Stomach smooth muscle (tissue), 2 donors: ENCODE measurements at regions not wholly inside any gene's neighbourhood (a gene's known extent, or its start where the extent isn't known, plus 50 kb on each side); places are given as distances from the start of the nearest gene placed in this dataset.
"Not testable (repeated sequence)": the region's sequence is repeated elsewhere in the genome, so short reads cannot be mapped to it uniquely, and the experiment has no call there.

Source experiments
- H3K27ac ChIP-seq: one replicate; pipeline ENCODE4 v1.7.0; 2013; ENCODE audit warnings: mild to moderate bottlenecking, low read length, inconsistent platforms
- H3K27me3 ChIP-seq, 2 donors: one replicate each; pipeline ENCODE4 v1.7.0; 2013; ENCODE audit warnings: low read length in 2 of 2; ENCODE audit not compliant: insufficient read depth in 2 of 2, control insufficient read depth in 1 of 2
- H3K36me3 ChIP-seq, 2 donors: one replicate each; pipeline ENCODE4 v1.7.0; 2013; ENCODE audit warnings: low read length in 2 of 2; ENCODE audit not compliant: control insufficient read depth in 2 of 2, insufficient read depth in 2 of 2
- H3K4me1 ChIP-seq: one replicate; pipeline ENCODE4 v1.7.0; 2013; ENCODE audit warnings: low read length; ENCODE audit not compliant: control insufficient read depth, insufficient read depth
- H3K4me3 ChIP-seq, 2 donors: one replicate each; pipeline ENCODE4 v1.7.0; 2013; ENCODE audit warnings: low read length in 2 of 2
- H3K9ac ChIP-seq, 2 donors: one replicate each; pipeline ENCODE4 v1.7.0; 2013; ENCODE audit warnings: low read length in 2 of 2, mild to moderate bottlenecking in 1 of 2
- H3K9me3 ChIP-seq, 2 donors: one replicate each; pipeline ENCODE4 v1.7.0; 2013; ENCODE audit warnings: low read length in 2 of 2; ENCODE audit not compliant: control insufficient read depth in 2 of 2
- donor health status: healthy.
- donor health status: Pancreatic carcinoma.

DNA sequence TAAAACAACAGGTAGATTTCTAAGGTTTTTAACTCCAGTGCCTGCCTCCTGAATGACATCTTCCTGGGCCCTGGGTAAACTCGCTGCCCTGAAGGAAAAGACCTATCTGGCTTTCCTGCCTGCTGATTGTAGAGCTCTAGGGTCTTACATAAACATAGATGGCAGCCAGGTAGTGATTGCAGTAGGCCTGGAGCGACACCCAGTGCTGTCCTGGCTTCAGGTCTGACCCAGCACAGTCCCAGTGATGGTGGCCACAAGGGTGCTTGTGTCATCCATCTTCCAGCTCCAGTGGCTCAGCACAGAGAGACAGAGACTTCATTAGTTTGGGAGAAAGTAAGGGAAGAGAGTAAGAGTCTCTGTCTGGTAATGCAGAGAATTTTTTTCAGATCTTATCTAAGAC, 542.9 kb upstream of the IMPG1 start:
- no peaks in the 10 kb centered on the region for H3K4me1 ChIP-seq
- H3K27me3 ChIP-seq: no peaks in the 10 kb centered on the region
- no peaks in the 10 kb centered on the region for H3K36me3 ChIP-seq
- H3K9ac ChIP-seq: no peak overlapping the region
- H3K27ac ChIP-seq: no peak overlapping the region
- H3K4me3 ChIP-seq: no peak overlapping the region
- H3K9me3 ChIP-seq: no peaks in the 10 kb centered on the region

DNA sequence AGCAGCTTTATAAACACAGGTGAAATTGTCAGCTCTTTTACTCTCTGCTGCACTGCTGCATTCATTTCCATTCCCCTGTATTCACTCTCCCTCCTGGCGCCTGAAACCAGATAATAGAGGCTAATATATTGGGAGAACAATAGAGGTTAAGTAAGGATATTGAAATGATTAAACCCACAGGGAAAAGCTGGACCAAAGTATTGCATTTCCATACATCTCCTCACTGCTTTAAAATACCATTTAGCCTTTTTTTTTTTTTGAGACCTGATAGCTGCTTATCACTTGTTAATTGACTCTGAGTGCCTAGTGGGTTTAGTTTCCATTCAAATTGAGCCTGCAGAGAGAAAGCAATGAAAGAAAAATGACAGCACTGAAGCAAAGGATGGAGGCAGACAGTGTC, 540.5 kb upstream of the IMPG1 start:
- Histone ChIP-seq H3K36me3 (no peaks in the 10 kb centered on the region), H3K27me3 (no peaks in the 10 kb centered on the region), H3K9ac (no peak overlapping the region), H3K4me3 (no peak overlapping the region), H3K4me1 (no peaks in the 10 kb centered on the region), H3K9me3 (no peaks in the 10 kb centered on the region), H3K27ac (no peak overlapping the region)

DNA sequence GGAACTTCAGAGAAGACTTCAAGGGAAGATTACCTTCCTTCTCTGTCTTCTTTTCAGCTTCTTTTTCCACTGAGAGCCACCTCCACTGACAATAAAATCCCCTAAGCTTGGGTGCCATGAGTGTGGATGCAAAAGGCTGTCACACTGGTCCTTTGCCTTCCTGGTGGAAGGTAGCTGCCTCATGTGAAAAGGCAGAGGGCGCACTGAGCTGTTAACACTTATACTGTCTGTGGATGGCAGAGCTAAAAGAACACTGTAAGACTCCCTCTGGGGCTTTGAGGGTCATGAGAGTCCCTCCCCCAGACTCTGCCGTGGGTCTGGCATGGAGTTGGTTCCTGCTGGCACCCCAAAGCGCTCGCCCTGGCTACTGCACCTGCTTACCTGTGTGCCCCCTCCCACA, 536.7 kb upstream of the IMPG1 start:
- H3K4me1 ChIP-seq: no peaks in the 10 kb centered on the region
- H3K9ac ChIP-seq: no peak overlapping the region
- no peaks in the 10 kb centered on the region for H3K36me3 ChIP-seq
- H3K27ac ChIP-seq: no peak overlapping the region
- H3K4me3 ChIP-seq: no peak overlapping the region
- H3K9me3 ChIP-seq: no peaks in the 10 kb centered on the region
- H3K27me3 ChIP-seq: no peaks in the 10 kb centered on the region

DNA sequence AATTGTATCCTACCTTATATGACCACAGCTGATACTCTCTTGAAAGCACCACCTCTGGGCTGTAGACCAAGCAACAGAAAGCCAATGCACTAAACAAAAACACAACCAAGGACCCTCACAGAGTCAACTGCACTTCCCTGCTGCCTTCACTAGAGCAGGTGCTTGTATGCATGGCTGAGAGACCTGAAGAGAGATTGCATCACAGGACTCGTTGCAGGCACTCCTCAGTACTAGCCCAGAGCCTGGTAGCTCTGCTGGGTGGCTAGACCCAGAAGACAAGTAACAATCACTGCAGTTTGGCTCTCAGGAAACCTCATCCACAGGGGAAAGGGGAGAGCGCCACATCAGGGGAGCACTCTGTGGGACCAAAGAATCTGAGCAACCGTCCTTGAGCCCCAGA, 521.6 kb upstream of the IMPG1 start:
- H3K27ac ChIP-seq: no peak overlapping the region
- H3K4me1 ChIP-seq: no peaks in the 10 kb centered on the region
- no peaks in the 10 kb centered on the region for H3K36me3 ChIP-seq
- H3K9ac ChIP-seq: no peak overlapping the region
- no peak overlapping the region for H3K4me3 ChIP-seq
- H3K9me3 ChIP-seq: no peaks in the 10 kb centered on the region
- H3K27me3 ChIP-seq: no peaks in the 10 kb centered on the region

DNA sequence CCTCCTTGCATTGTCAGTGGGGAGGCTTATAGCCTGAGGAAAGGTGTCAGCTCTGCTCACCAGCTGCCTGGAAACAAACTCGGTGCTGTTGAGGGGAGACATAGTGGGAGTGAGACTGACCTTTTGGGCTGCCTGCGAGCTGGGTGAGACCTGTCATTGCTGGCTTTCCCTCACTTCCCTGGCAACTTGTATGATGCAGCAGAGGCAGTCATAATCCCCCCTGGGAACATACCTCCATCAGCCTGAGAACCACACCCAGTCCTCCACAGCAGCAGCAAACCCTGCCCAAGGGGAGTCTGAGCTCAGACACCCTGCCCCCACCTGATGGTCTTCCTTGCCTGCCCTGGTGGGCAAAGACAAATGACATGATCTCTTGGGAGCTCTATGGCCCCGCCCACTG, 521.2 kb upstream of the IMPG1 start:
- no peaks in the 10 kb centered on the region for H3K9me3 ChIP-seq
- H3K36me3 ChIP-seq: no peaks in the 10 kb centered on the region
- no peaks in the 10 kb centered on the region for H3K27me3 ChIP-seq
- H3K9ac ChIP-seq: no peak overlapping the region
- no peaks in the 10 kb centered on the region for H3K4me1 ChIP-seq
- H3K27ac ChIP-seq: no peak overlapping the region
- H3K4me3 ChIP-seq: no peak overlapping the region

DNA sequence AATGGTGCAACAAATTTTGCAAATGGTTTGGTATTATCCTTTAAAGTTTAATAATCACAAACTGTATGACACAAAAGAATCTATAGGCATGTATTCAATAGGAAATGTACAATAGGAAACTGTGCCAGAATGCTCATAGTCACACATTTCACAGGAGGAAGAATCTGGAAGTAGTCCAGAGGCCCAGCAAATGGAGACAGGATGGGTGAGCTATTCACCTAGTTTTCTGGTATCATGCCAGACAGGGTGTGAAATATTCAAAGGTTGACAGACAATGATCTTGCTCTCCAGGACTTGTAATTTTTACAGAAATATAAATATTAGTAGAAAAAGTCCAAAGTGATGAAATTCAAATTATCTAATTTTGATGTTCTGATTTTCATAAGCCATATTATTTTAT, 520.1 kb upstream of the IMPG1 start:
- Histone ChIP-seq H3K9me3 (no peaks in the 10 kb centered on the region), H3K27ac (no peak overlapping the region), H3K9ac (no peak overlapping the region), H3K4me3 (no peak overlapping the region), H3K36me3 (no peaks in the 10 kb centered on the region), H3K27me3 (no peaks in the 10 kb centered on the region), H3K4me1 (no peaks in the 10 kb centered on the region)

DNA sequence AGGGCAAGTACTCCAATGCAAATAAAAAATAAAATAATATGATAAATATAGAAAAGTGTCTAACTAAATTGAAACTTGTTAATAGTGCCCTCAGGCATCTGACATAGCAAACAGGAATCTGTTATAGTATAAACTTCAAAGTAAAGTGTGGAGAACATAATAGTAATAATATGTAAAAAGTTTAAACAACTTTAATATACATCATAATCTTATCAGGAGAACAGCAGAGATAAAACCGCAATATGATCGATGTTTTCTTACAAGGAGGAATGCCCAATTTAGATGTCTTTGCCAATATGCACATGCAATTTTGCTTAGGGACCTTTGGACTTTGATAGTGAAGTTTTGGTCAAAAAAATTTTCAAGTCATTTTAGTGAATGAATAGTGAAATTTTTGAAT, 514.8 kb upstream of the IMPG1 start:
- Histone ChIP-seq H3K27me3 (no peaks in the 10 kb centered on the region), H3K27ac (no peak overlapping the region), H3K36me3 (no peaks in the 10 kb centered on the region), H3K9me3 (no peaks in the 10 kb centered on the region), H3K4me3 (no peak overlapping the region), H3K9ac (no peak overlapping the region), H3K4me1 (no peaks in the 10 kb centered on the region)

DNA sequence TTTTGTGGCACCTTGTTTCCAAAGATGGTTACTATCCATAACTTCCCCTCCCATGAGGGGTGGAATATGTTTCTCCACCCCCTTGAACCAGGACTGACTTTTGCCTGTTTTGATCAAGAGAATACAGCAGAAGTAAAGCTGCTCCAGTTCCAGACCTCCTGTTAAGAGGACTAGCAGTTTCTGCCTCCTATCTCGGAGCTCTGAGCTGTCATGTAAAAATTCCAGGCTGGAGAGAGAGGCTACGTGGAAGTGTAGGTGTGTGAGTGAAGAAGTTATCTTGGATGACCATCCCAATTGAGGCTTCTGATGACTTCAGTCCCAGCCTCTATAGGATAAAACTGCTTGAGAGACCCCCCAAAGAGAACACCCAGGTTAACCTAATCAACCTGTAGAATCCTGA, 511.7 kb upstream of the IMPG1 start:
- no peaks in the 10 kb centered on the region for H3K27me3 ChIP-seq
- H3K4me1 ChIP-seq: no peaks in the 10 kb centered on the region
- H3K4me3 ChIP-seq: no peak overlapping the region
- no peaks in the 10 kb centered on the region for H3K36me3 ChIP-seq
- H3K9ac ChIP-seq: no peak overlapping the region
- H3K9me3 ChIP-seq: no peaks in the 10 kb centered on the region
- H3K27ac ChIP-seq: no peak overlapping the region

DNA sequence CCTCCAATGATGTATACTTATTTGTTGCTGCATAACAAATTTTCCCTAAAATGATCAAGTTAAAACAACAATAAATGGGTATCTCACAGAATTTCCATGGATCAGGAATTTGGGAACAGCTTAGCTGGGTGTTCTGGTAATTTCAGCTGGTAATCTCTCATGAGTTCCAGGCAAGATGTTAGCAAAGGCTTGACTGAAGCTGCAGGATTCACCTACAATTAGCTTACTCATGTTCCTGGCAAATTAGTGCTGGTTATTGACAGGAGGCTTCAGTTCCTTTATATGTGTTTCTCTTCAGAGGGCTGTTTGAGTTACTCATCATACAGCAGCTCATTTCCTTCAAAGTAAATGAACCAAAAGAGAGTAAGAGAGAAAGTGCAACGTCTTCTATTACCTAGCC, 506.3 kb upstream of the IMPG1 start:
- H3K27me3 ChIP-seq: no peaks in the 10 kb centered on the region
- H3K27ac ChIP-seq: no peak overlapping the region
- no peaks in the 10 kb centered on the region for H3K9me3 ChIP-seq
- no peak overlapping the region for H3K9ac ChIP-seq
- H3K36me3 ChIP-seq: no peaks in the 10 kb centered on the region
- H3K4me3 ChIP-seq: no peak overlapping the region
- H3K4me1 ChIP-seq: no peaks in the 10 kb centered on the region

DNA sequence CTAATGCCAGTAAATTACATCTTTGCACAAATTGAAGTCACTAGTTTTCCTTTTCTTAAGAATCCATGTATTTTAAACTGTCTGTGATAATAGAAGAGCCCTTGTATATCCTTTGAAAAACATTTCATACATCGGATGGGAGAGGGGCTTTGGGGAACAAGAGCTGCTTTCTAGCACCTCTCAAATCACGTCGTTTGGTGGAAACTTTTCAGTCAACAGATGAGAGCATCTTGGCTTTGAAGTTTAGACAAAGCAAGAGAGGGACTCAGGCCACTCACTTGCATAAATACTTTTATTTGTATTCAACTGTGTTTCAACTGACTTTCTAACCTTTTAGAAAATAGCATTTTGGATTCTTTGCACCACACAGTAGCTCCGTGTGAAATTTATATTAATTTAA, 502.3 kb upstream of the IMPG1 start:
- Histone ChIP-seq H3K9me3 (no peaks in the 10 kb centered on the region), H3K36me3 (no peaks in the 10 kb centered on the region), H3K9ac (no peak overlapping the region), H3K27me3 (no peaks in the 10 kb centered on the region), H3K4me3 (no peak overlapping the region), H3K27ac (no peak overlapping the region), H3K4me1 (no peaks in the 10 kb centered on the region)

DNA sequence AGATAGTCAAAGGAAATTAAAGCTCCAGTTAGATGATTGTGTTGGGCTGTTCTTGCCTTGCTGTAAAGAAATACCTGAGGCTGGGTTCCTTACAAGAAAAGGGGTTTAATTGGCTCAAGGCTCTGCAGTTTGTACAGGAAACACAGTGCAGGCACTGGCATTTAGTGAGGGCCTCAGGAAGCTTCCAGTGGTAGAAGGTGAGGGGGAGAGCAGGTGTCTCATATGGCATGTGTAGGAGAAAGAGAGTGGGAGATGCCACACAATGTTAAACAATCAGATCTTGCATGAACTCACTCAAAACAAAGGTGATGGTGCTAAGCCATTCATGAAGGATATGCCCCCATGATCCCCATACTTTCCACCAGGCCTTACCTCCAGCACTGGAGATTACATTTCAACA, 493.5 kb upstream of the IMPG1 start:
- Histone ChIP-seq H3K4me3 (no peak overlapping the region), H3K36me3 (no peaks in the 10 kb centered on the region), H3K9me3 (peaks cover 4 to 8% of the 10 kb centered on the region in 2 donors), H3K27ac (no peak overlapping the region), H3K4me1 (no peaks in the 10 kb centered on the region), H3K9ac (no peak overlapping the region), H3K27me3 (no peaks in the 10 kb centered on the region)

DNA sequence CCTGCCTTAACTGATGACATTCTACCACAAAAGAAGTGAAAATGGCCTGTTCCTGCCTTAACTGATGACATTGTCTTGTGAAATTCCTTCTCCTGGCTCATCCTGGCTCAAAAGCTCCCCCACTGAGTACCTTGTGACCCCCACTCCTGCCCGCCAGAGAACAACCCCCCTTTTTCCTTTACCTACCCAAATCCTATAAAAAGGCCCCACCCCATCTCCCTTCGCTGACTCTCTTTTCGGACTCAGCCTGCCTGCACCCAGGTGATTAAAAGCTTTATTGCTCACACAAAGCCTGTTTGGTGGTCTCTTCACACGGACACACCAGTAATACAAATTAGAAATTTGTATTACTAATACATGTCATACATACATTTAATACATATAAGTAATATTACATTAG, 489.9 kb upstream of the IMPG1 start:
- H3K4me1 ChIP-seq, H3K9ac ChIP-seq, H3K4me3 ChIP-seq, H3K27ac ChIP-seq, H3K9me3 ChIP-seq, H3K36me3 ChIP-seq, H3K27me3 ChIP-seq: not testable (repeated sequence)
